Vagina (tissue), 2 donors: ENCODE measurements at regions not wholly inside any gene's neighbourhood (a gene's known extent, or its start where the extent isn't known, plus 50 kb on each side); places are given as distances from the start of the nearest gene placed in this dataset.

Source experiments
- CTCF ChIP-seq, 3 experiments: fragments of 450-650 bp in 2 of 3; fragments of 200-600 bp in 1 of 3; sonication (generic) in 1 of 3; IDR thresholded peaks; one replicate each; pipeline ENCODE4 v1.5.1; 2017 to 2019; ENCODE audit warnings: antibody characterized with exemption in 3 of 3, mild to moderate bottlenecking in 2 of 3, moderate library complexity in 2 of 3
- POLR2A ChIP-seq, 2 donors: fragments of 450-650 bp; IDR thresholded peaks; one replicate each; pipeline ENCODE4 v1.6.1; 2017; ENCODE audit warnings: antibody characterized with exemption in 2 of 2, mild to moderate bottlenecking in 2 of 2, moderate library complexity in 2 of 2

- TF ChIP-seq CTCF (IDR thresholded peaks at IDR 0.05) (no peak), POLR2A (IDR thresholded peaks at IDR 0.05) (no peak)
Observed at GRCh38 chr11:82004537-82005213, 729.0 kb downstream of the FAM181B start.
